HTR-8/SVneo (cell line): ENCODE measurements at regions not wholly inside any gene's neighbourhood (a gene's known extent, or its start where the extent isn't known, plus 50 kb on each side); places are given as distances from the start of the nearest gene placed in this dataset.
"Not testable (repeated sequence)": the region's sequence is repeated elsewhere in the genome, so short reads cannot be mapped to it uniquely, and the experiment has no call there.

ENCODE experiments used
- DNase-seq: peaks from one replicate; pipeline ENCODE4 v3.0.0; 2011; ENCODE audit warnings: low spot score, mixed read lengths; ENCODE audit not compliant: insufficient read length
- FAIRE-seq: peaks from 2 replicates; lab custom pipeline; 2011; peaks lifted over from hg19 to GRCh38; lab: Jason Lieb, UNC

GRCh38 chr9:103226647-103227013 is 231.5 kb downstream of the CYLC2 start:
- no peak for DNase-seq
- FAIRE-seq, result no peak

DNA sequence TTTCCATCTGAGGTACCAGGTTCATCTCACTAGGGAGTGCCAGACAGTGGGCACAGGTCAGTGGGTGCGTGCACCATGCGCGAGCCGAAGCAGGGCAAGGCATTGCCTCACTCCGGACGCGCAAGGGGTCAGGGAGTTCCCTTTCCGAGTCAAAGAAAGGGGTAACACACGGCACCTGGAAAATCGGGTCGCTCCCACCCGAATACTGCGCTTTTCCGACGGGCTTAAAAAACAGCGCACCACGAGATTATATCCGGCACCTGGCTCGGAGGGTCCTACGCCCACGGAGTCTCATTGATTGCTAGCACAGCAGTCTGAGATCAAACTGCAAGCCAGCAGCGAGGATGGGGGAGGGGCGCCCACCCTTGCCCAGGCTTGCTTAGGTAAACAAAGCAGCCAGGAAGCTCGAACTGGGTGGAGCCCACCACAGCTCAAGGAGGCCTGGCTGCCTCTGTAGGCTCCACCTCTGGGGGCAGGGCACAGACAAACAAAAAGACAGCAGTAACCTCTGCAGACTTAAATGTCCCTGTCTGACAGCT is 242.5 kb downstream of the CYLC2 start:
- FAIRE-seq, DNase-seq: not testable (repeated sequence)

- peak; percentile 41 for DNase-seq
Observed at GRCh38 chr9:103242025-103242424, 246.9 kb downstream of the CYLC2 start.

DNA sequence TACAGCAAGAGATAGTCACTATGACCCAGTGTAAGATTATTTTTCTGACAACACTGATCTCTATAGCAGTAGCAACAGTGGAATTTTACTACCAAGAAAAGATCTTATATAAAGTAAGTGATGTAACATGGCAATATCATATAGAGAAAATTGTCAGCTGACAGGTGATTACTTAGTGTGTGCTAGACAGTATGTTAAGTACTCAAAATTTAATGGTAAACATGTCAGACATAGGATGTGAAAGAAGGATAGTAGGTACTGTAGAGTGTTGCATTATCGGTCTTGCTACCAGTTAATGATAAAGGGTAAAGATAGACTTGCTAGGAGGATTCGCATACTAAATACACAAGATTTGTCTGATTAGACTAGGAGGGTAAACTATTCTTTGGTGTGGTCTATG is 247.4 kb downstream of the CYLC2 start:
- FAIRE-seq (no peak), DNase-seq (no peak)

More at GRCh38 chr9:103242025-103242424, 246.9 kb downstream of the CYLC2 start:
- no peak for FAIRE-seq

- FAIRE-seq (no peak), DNase-seq (no peak)
Observed at GRCh38 chr9:103243553-103243952, 248.4 kb downstream of the CYLC2 start.

- DNase-seq, result no peak
Observed at GRCh38 chr9:103245369-103245768, 250.2 kb downstream of the CYLC2 start.

DNA sequence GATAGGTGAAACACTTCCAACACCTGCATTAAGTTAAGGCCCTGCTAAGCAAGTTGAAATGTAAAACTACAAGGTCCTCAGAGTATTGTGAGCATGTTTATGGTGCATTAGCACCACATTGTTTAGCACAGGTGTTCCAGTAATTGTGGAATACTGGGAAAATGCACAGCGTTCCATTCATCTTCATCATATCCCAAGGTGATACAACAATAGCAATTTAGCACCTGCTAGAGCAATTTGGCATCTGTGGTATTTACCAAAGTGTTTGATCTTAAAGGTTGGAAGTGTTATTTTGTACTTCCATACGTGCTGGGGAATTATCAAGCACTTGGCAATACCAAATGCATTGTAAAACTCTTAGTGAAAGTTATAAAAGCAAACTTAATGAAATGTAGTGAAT is 266.8 kb downstream of the CYLC2 start:
- no peak for DNase-seq
- FAIRE-seq, result no peak

More at GRCh38 chr9:103245369-103245768, 250.2 kb downstream of the CYLC2 start:
- FAIRE-seq, result no peak

DNA sequence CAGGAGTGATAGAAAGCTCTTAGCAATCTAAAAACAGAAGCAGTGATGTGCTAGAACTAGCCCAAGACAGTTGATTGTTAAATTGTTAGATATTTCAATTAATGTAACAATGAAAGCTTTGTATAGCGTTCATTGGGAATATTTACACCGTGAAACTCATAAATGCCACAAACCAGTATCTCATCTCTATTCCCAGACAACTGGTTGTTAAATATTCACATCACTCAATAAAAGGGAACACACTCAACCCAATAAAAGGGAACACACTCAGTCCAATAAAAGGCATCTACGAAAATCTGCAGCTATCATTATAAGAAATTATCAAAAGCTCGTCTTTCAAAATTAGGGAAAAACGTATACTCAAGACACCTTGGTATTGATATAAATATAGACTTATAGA is 270.9 kb downstream of the CYLC2 start:
- FAIRE-seq (no peak), DNase-seq (no peak)

GRCh38 chr9:103277240-103277639 is 282.1 kb downstream of the CYLC2 start:
- FAIRE-seq, result no peak
- no peak for DNase-seq

GRCh38 chr9:103281126-103281525 is 286.0 kb downstream of the CYLC2 start:
- DNase-seq (no peak), FAIRE-seq (no peak)

GRCh38 chr9:103287361-103287760 is 292.2 kb downstream of the CYLC2 start:
- FAIRE-seq, result no peak
- DNase-seq, result no peak

GRCh38 chr9:103296189-103296588 is 301.1 kb downstream of the CYLC2 start:
- FAIRE-seq, result no peak
- DNase-seq, result no peak

DNA sequence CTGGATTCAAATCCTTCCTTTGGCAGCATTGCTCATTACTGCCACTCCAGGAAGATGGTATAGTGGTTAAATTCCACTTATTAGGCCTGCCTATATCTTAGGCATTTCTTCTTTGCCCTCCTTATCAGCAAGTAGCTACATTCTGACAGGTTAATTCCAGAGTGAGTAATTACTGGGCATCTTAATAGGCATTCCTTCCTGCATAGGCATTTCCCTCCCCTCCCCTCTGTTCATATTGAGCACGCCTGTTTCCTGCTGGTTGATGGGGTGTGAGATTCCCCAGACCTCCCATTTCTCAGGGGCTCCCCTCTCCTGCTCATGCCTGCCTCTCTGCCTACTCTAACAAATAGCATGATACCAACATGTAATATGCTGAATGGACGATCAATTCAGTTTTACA is 305.9 kb downstream of the CYLC2 start:
- no peak for FAIRE-seq
- no peak for DNase-seq

- DNase-seq (no peak), FAIRE-seq (no peak)
Observed at GRCh38 chr9:103304797-103305196, 309.7 kb downstream of the CYLC2 start.

DNA sequence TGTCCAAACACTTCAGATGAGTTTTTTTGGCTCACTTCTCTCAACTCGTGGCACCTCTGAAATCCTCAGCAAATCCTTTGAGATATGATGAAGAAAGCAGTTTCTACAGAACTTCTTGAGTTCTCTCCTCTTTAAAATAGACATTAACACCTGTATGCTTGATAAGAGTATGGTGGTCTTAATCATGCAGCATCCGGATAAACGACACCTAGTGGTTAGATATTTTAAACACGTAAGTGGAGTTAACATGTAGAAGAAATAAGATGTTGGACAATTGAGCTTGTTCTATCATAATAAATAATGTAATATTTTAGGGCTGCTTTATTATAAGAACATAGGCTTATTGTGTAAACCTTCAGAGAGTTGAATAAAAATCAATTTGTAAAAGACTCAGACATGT is 324.8 kb downstream of the CYLC2 start:
- FAIRE-seq (no peak), DNase-seq (no peak)

DNA sequence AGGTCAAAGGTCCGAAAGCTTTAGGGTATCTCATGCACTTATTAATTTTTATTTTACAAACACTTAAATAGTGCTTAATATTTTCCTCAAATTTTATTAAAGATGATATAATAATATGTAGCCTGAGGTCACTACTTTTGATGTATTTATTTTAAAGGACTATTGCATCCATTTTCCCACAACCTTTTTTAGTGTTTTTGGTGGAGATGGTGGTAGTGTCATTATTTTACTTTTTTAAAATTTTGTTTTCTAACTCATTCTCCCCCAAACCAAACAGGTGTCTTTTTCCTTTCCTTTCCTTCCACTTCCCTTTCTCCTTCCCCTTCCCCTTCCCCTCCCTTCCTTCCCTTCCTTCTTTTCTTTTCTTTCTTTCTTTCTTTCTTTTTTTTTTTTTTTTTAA is 328.6 kb downstream of the CYLC2 start:
- DNase-seq (no peak), FAIRE-seq (no peak)

DNA sequence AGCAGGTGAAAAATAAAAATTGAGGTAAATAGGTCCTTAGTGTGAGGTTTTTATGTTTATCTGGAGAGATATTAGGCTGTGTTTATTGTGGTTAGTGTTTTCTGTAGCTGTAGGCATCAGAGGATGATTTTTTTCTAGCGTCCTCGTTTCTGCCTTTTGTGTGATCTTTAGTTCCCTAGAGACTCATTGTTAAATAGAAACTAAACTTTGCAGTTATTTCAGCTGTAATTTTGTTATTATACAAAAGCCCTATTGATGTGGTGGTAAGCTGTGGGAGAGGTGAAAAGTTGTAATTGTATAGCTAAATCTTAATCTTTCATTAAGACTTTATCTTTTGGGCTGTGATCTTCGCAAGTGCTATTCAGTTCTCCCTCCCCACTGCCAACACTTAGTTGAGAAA is 340.3 kb downstream of the CYLC2 start:
- no peak for FAIRE-seq
- DNase-seq, result no peak

DNA sequence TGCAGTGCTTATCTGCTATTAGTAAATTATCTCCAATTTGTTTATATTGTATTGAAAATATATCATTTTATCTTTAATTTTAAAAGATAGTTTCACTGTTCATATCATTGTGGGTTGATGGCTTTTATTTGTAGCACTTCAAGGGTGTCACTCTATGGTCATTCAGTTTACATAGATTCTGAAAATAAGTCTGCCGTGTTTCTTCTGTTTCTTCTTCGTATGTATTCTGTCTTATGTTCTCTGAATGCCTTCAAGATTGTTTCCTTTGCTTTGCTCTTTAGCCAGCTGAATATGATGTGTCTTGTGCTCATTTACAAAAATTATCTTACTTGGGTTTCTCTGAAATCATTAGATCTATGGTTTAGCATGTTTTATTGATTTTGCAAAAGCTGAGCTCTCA is 359.9 kb downstream of the CYLC2 start:
- DNase-seq (no peak), FAIRE-seq (no peak)

DNA sequence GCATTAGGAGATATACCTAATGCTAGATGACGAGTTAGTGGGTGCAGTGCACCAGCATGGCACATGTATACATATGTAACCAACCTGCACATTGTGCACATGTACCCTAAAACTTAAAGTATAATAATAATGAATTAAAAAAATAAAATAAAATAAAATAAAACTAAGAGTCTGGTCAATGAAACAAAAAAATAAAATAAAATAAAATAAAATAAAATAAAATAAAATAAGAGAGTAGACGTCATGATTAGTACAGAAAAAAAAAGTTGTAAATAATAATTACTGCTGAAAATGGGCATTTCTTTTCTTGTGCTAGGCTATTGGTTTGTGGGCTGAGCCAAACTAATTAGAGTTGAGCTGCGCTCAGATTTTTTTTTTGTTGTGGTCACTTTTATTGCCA is 362.8 kb downstream of the CYLC2 start:
- FAIRE-seq, DNase-seq: not testable (repeated sequence)

DNA sequence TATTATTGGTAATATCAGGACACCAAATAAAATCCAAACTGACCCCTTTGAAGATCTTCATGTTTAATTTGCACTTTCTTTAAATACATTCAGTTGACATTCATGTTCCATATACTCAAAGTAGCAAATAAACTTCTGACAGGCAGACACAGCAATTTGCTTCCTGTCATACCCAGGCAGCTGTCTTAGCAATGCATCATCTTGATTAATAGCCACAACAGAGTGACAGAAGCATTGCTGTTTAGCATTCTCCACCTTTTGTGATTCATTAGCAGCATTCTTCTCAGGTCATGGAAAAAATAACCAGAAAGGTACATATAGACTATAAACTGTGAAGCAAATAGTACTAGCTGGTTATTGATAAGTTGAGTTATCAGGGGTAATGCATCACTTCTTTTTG is 366.8 kb downstream of the CYLC2 start:
- no peak for FAIRE-seq
- no peak for DNase-seq

DNA sequence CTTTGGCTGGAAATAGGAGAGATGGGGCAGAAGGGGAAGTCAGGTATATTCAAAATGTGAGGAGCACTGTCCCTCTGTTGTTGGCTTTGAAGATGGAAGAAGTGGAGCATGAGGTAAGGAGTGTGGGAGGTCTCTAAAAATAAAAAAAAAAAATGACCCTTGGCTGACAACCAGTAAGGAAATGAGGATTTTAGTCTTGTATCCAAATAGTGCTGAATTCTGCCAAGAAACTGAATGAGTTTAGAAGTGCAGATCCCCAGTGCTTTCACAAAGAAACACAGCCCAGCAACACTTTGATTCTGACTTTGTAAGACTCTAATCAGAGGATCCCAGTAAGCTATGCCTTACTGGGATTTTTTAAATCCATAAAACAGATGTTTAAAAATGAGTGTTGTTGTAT is 367.9 kb downstream of the CYLC2 start:
- DNase-seq, result no peak
- no peak for FAIRE-seq

DNA sequence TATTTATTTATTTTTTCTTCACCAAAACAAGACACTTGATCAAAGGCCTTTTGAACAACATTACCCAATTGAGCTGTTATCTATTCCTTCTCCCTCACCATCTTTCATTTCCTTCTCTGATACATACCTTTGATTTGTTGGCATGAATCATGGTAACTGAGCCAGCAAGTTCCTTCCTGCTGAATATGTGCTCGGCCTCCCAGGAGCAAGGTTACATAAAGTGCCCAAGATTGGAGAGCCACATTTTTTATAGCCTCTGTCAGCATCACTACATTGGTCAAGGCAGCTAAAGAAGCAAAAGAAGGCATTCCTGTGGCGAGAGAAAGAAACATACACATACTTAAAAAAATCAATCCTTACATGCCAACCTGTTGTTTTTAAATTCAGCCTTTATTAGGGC is 369.6 kb downstream of the CYLC2 start:
- peak; percentile 45 for DNase-seq
- FAIRE-seq, result no peak

- no peak for FAIRE-seq
- no peak for DNase-seq
Observed at GRCh38 chr9:103371152-103371551, 376.0 kb downstream of the CYLC2 start.
